ENCODE measurements at regions not wholly inside any gene's neighbourhood (a gene's known extent, or its start where the extent isn't known, plus 50 kb on each side); places are given as distances from the start of the nearest gene placed in this dataset.
"Not testable (repeated sequence)": the region's sequence is repeated elsewhere in the genome, so short reads cannot be mapped to it uniquely, and the experiment has no call there.

DNA sequence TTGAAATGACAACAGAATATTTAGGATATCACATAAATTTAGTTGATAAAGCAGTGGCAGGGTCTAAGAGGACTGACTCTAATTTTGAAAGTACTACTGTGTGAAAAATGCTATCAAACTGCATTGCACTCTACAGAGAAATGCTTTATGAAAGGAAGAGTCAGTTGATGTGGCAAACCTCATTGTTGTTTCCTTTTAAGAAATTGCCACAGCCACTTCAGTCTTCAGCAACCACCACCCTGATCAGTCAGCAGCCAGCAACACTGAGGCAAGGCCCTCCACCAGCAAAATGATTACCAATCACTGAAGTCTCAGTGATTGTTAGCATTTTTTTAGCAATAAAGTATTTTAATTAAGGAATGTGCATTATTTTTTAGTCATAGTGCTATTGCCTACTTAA lies 488.7 kb upstream of the SLC39A10 start:
- no peak for ATAC-seq
- intact Hi-C loops (cut with DNase I), result no loop called here
- no peak for DNase-seq (ENCODE audit: missing footprints)

DNA sequence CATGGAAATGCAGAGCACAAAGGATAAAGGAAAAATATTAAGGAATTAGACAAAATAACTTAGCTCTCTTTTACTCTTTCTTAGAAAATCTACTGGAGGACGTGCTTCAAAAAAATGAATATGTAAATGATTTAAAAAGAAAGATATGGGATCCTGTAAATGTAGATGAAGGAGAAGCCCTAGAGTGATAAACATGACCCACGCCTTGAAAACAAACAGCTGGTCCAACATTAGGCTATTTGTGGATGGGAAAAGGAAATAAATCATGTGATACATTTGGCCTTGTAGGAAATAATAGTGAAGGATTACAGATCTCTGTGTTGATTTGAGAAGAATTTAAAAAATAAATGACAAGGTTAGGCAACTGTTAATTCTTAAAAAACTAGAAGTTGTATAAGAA lies 492.1 kb upstream of the SLC39A10 start:
- intact Hi-C loops (cut with DNase I), result no loop called here
- no peak for ATAC-seq
- no peak for DNase-seq (ENCODE audit: missing footprints)

- intact Hi-C loops (cut with DNase I), result no loop called here
- DNase-seq (ENCODE audit: missing footprints), result no peak
- no peak for ATAC-seq
Measured at GRCh38 chr2:195162918-195163317, 494.1 kb upstream of the SLC39A10 start.

GRCh38 chr2:195162194-195162593 lies 494.8 kb upstream of the SLC39A10 start:
- DNase-seq (ENCODE audit: missing footprints), result no peak
- intact Hi-C loops (cut with DNase I), result no loop called here
- no peak for ATAC-seq

- no peak for DNase-seq (ENCODE audit: missing footprints)
- ATAC-seq, result no peak
- intact Hi-C loops (cut with DNase I), result no loop called here
Measured at GRCh38 chr2:195160963-195161362, 496.1 kb upstream of the SLC39A10 start.

DNA sequence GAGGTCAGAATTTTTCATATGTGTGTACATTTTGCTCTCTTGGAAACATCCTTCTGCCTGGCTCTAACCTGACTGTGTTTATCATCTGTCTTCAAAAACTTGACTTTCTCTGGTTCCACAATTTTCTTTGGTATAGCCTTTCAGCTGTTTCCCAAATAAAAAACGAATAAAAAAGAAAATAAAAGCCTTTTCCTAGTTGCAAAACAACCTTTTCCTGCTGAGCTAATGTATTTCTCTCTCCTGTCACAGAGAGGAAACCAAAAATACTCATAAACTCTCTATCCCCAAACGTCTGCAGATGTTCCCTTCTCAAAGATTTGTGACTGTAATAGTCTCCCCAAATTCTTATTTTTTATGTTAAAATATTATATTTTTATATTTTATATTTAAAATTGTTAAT lies 505.3 kb upstream of the SLC39A10 start:
- intact Hi-C loops (cut with DNase I), result no loop called here
- DNase-seq (ENCODE audit: missing footprints) (no peak), ATAC-seq (no peak)

DNA sequence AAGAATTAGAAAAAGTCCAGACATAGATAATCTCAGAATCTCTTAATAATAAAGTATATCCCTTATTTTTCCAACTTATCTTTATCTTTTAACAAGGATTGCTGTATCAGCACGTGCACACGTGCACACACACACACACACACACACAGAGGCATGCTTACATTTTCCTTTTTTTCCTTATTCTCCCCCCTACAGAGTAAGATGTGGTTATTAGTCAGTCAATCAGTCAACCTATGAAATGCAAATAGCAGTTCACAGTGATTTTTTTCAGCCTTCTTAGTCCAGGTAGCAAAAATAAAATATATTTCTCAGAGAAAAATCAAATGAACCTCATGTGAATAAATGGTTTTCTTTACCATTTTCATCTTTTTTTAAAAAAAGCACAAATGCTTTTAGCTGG lies 506.2 kb upstream of the SLC39A10 start:
- DNase-seq (ENCODE audit: missing footprints) (no peak), ATAC-seq (no peak)
- intact Hi-C loops (cut with DNase I), result no loop called here

- DNase-seq (ENCODE audit: missing footprints), result no peak
- ATAC-seq, result no peak
- intact Hi-C loops (cut with DNase I), result no loop called here
Measured at GRCh38 chr2:195148004-195148403, 509.0 kb upstream of the SLC39A10 start.

GRCh38 chr2:195146761-195147541 lies 510.1 kb upstream of the SLC39A10 start:
- peak; percentile 34 for DNase-seq (ENCODE audit: missing footprints)
- intact Hi-C loops (cut with DNase I), result no loop called here
- ATAC-seq, result no peak

- intact Hi-C loops (cut with DNase I), result no loop called here
- DNase-seq (ENCODE audit: missing footprints), result no peak
- no peak for ATAC-seq
Measured at GRCh38 chr2:195138435-195138834, 518.6 kb upstream of the SLC39A10 start.

- ATAC-seq; intact Hi-C loops (cut with DNase I): not testable (repeated sequence)
- DNase-seq (ENCODE audit: missing footprints), result peak; percentile 20
Measured at GRCh38 chr2:195125889-195126288, 531.1 kb upstream of the SLC39A10 start.

- ATAC-seq (no peak), DNase-seq (ENCODE audit: missing footprints) (peak; percentile 27)
- intact Hi-C loops (cut with DNase I), result no loop called here
Measured at GRCh38 chr2:195124391-195125079, 532.5 kb upstream of the SLC39A10 start.

DNA sequence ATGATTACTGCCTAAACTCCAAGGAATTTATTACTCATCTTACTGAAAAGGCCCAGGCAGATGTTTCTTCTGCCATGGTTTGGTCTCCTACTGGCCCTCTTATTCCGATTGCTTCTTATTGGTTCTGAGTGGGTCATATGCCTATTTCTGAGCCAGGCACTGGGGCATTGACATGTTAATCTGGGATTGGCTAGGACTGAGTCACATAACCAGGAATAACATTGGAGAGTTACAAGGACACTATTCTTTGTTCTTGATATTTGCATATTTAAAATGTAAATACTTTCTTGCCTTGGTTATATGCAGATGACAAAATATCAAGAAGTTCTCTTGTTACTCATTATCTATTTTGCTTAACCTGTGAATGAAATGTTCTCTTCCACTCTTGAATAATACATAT lies 534.4 kb upstream of the SLC39A10 start:
- intact Hi-C loops (cut with DNase I), result no loop called here
- no peak for ATAC-seq

DNA sequence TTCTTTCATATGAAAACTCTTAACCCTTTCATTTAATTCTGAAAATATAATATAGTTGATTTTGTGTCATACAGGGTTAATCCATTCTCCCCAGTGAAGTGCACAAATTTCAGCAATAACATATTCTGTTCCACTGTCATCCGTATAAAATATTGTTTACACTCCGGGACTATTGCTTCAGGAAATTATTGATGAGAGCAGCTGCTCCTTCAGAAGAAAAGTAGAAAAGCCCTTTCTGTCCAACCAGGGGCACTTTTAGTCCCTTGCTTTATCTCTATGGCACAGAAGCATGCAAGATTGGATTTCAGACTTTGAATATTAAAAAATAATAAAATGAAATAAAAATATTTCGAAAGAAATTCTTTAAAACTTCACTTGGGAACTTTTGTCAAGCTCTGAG lies 535.7 kb upstream of the SLC39A10 start:
- ATAC-seq (no peak), DNase-seq (ENCODE audit: missing footprints) (no peak)
- intact Hi-C loops (cut with DNase I), result no loop called here

More for the DNA sequence above, 534.4 kb upstream of the SLC39A10 start:
- DNase-seq (ENCODE audit: missing footprints), result no peak

DNA sequence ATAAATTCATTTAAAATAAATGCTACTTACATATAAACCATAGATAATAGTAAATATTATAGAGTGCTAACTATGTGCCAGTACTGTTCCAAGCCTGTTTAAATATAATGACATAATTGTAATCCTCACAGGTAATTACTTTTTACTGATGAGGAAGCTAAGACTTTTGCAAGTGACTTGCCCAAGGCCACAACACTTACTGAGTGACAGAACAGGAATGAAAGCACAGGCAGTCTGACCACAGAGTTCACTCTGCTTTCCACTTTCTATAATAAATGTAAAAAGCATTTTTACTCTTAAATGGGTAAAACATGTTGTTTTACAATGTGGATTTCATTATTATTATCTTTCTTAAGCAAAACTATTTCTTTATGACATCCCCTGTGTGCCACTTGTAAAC lies 537.8 kb upstream of the SLC39A10 start:
- DNase-seq (ENCODE audit: missing footprints), result no peak
- no peak for ATAC-seq
- intact Hi-C loops (cut with DNase I), result no loop called here

DNA sequence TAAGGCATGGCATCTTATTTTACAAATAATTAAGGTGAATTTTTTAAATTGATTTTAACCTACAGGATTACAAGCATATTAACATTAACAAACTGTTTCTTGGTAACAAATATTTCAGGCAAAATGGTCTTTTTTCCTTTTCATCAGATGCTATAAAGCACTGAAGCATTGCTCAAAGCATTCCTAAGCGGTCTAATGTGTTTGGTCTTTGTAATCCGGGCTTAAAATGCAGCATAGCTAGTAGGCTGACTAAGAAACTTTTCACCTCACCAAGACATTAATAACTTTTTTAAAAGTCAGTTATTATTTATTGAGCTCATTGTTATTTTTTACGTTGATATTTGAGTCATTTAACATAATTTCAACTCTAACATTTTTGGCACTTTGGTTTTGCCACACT lies 538.8 kb upstream of the SLC39A10 start:
- ATAC-seq (no peak), DNase-seq (ENCODE audit: missing footprints) (no peak)
- intact Hi-C loops (cut with DNase I), result no loop called here

DNA sequence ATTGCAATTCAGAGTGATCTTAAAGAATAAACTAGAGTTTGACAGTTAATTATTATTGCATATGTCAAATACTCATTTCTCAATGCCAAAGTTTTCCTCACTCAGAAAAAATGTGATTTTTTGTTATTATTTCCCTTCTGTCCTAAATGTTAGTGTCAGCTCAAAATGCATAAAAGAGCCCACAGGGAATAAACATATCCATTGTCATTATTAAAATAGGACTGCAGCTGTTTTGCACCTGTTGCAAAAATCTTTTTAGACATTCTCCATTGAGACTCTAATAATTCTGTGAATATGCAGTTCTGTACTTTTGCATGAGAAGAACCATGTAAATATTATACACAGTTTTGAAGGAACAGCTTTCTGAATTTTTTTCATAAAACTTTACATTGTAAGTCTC lies 540.0 kb upstream of the SLC39A10 start:
- no peak for DNase-seq (ENCODE audit: missing footprints)
- ATAC-seq, result no peak
- intact Hi-C loops (cut with DNase I), result no loop called here

- DNase-seq (ENCODE audit: missing footprints) (no peak), ATAC-seq (no peak)
- intact Hi-C loops (cut with DNase I), result no loop called here
Measured at GRCh38 chr2:195115738-195116137, 541.3 kb upstream of the SLC39A10 start.

- intact Hi-C loops (cut with DNase I), result no loop called here
- no peak for DNase-seq (ENCODE audit: missing footprints)
- no peak for ATAC-seq
Measured at GRCh38 chr2:195108182-195108581, 548.8 kb upstream of the SLC39A10 start.

DNA sequence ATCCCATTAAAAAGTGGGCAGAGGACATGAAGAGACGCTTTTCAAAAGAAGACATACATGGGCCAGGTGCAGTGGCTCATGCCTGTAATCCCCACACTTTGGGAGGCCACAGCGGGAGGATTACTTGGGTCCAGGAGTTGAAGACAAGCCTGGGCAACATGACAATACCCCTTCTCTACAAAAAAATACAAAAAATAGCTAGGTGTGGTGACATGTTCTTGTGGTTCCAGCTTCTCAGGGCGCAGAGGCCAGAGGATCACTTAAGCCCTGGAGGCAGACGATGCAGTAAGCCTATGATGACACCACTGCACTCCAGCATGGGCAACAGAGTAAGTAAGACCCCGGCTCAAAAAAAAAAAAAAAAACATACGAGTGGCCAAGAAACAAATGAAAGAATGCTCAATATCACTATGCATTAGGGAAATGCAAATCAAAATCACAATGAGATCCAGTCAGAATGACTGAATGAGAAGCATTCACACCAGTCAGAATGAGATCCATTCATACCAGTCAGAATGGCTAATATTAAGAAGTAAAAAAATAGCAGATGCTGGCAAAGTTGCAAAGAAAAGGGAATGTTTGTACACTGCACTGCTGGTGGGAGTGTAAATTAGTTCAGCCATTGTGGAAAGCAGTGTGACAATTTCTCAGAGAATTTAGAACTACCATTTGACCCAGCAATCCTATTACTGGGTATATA lies 550.2 kb upstream of the SLC39A10 start:
- DNase-seq (ENCODE audit: missing footprints), result no peak
- ATAC-seq, result no peak
- intact Hi-C loops (cut with DNase I), result no loop called here

Data from Right ventricle myocardium inferior (tissue), 1 donor.